ENCODE measurements at regions not wholly inside any gene's neighbourhood (a gene's known extent, or its start where the extent isn't known, plus 50 kb on each side); places are given as distances from the start of the nearest gene placed in this dataset.
"Not testable (repeated sequence)": the region's sequence is repeated elsewhere in the genome, so short reads cannot be mapped to it uniquely, and the experiment has no call there.

- H3K4me3 ChIP-seq (ENCODE audit: low read depth, low read length): no peak overlapping the region
- TF ChIP-seq, protein P1, sequence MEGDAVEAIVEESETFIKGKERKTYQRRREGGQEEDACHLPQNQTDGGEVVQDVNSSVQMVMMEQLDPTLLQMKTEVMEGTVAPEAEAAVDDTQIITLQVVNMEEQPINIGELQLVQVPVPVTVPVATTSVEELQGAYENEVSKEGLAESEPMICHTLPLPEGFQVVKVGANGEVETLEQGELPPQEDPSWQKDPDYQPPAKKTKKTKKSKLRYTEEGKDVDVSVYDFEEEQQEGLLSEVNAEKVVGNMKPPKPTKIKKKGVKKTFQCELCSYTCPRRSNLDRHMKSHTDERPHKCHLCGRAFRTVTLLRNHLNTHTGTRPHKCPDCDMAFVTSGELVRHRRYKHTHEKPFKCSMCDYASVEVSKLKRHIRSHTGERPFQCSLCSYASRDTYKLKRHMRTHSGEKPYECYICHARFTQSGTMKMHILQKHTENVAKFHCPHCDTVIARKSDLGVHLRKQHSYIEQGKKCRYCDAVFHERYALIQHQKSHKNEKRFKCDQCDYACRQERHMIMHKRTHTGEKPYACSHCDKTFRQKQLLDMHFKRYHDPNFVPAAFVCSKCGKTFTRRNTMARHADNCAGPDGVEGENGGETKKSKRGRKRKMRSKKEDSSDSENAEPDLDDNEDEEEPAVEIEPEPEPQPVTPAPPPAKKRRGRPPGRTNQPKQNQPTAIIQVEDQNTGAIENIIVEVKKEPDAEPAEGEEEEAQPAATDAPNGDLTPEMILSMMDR (IDR thresholded peaks at IDR 0.05; ENCODE audit: borderline replicate concordance, insufficient read depth, low read depth, low read length): no peak
Observed at GRCh38 chr6:4632421-4632820, 143.8 kb upstream of the CDYL start.

- H3K4me3 ChIP-seq (ENCODE audit: low read depth, low read length): not testable (repeated sequence)
Observed at GRCh38 chr6:4629789-4630188, 146.4 kb upstream of the CDYL start.

DNA sequence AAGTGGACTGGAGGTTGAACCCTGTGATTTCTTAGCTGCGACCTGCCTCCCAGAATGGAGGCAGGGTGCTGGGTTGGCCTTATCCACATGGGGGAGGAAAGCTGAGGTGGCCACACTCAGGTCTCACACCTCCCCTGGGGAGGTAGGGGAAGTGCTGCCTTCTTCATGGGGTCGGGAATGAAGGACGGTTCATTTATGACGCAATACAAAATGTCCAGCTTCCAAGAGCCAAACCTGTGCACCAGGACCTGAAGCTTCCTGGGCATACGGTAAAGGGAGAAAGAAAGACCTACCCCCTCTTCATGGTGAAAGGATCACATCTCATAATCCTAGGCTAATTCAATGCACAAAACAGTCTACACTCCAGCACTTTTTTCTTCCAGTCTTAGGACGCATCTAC lies 150.6 kb upstream of the CDYL start:
- H3K4me3 ChIP-seq (ENCODE audit: low read depth, low read length): no peak overlapping the region
- TF ChIP-seq, protein P1 (IDR thresholded peaks at IDR 0.05; ENCODE audit: borderline replicate concordance, insufficient read depth, low read depth, low read length): no peak

- TF ChIP-seq, protein P1 (IDR thresholded peaks at IDR 0.05; ENCODE audit: borderline replicate concordance, insufficient read depth, low read depth, low read length): no peak
- no peak overlapping the region for H3K4me3 ChIP-seq (ENCODE audit: low read depth, low read length)
Observed at GRCh38 chr6:4624726-4625125, 151.5 kb upstream of the CDYL start.

- TF ChIP-seq, protein P1 (IDR thresholded peaks at IDR 0.05; ENCODE audit: borderline replicate concordance, insufficient read depth, low read depth, low read length): no peak
- H3K4me3 ChIP-seq (ENCODE audit: low read depth, low read length): no peak overlapping the region
Observed at GRCh38 chr6:4620284-4621151, 155.7 kb upstream of the CDYL start.

- TF ChIP-seq, protein P1 (IDR thresholded peaks at IDR 0.05; ENCODE audit: borderline replicate concordance, insufficient read depth, low read depth, low read length): no peak
Observed at GRCh38 chr6:4616311-4616710, 159.9 kb upstream of the CDYL start.

GRCh38 chr6:4615891-4616290 lies 160.3 kb upstream of the CDYL start:
- TF ChIP-seq, protein P1 (IDR thresholded peaks at IDR 0.05; ENCODE audit: borderline replicate concordance, insufficient read depth, low read depth, low read length): no peak
- no peak overlapping the region for H3K4me3 ChIP-seq (ENCODE audit: low read depth, low read length)

More at GRCh38 chr6:4616311-4616710, 159.9 kb upstream of the CDYL start:
- no peak overlapping the region for H3K4me3 ChIP-seq (ENCODE audit: low read depth, low read length)

Measured in GM12875 (cell line).